Right atrium auricular region (tissue), 2 donors: ENCODE measurements at regions not wholly inside any gene's neighbourhood (a gene's known extent, or its start where the extent isn't known, plus 50 kb on each side); places are given as distances from the start of the nearest gene placed in this dataset.

Experiments
- DNase-seq: peaks from one replicate; pipeline ENCODE4 v3.0.0-alpha.2; 2019; ENCODE audit warnings: low spot score
- H3K27ac ChIP-seq, 2 donors: fragments of 200-600 bp; sonication (generic); 1 replicate in 1 of 2; 2 replicates in 1 of 2; pipeline ENCODE4 v1.5.1; 2016 to 2019
- H3K27me3 ChIP-seq, 2 donors: fragments of 200-600 bp; sonication (generic); one replicate each; pipeline versions ENCODE4 v1.5.1 to v1.6.0; 2017 to 2019
- H3K36me3 ChIP-seq: fragments of 200-600 bp; sonication (generic); one replicate; pipeline ENCODE4 v1.5.1; 2016
- H3K4me1 ChIP-seq, 2 donors: fragments of 200-600 bp; sonication (generic); one replicate each; pipeline versions ENCODE4 v1.5.1 to v1.6.0; 2017 to 2019
- H3K4me3 ChIP-seq, 2 donors: fragments of 200-600 bp; sonication (generic); 1 replicate in 1 of 2; 2 replicates in 1 of 2; pipeline ENCODE4 v1.5.1; 2017 to 2019; ENCODE audit warnings: mild to moderate bottlenecking in 1 of 2, moderate library complexity in 1 of 2
- H3K9me3 ChIP-seq, 2 donors: fragments of 200-600 bp; sonication (generic); one replicate each; pipeline ENCODE4 v1.5.1; 2019
- CTCF ChIP-seq, 2 donors: fragments of 200-600 bp; sonication (generic); IDR thresholded peaks; one replicate each; pipeline ENCODE4 v1.5.1; 2019; ENCODE audit warnings: antibody characterized with exemption in 2 of 2

GRCh38 chr1:208688656-208689315 lies 444.6 kb upstream of the PLXNA2 start:
- no peak overlapping the region for H3K27ac ChIP-seq
- no peak for DNase-seq
- no peaks in the 10 kb centered on the region for H3K4me1 ChIP-seq
- no peaks in the 10 kb centered on the region for H3K36me3 ChIP-seq
- no peak for TF ChIP-seq CTCF (IDR thresholded peaks at IDR 0.05)
- no peaks in the 10 kb centered on the region for H3K27me3 ChIP-seq
- H3K9me3 ChIP-seq: no peaks in the 10 kb centered on the region
- no peak overlapping the region for H3K4me3 ChIP-seq

- no peak for TF ChIP-seq CTCF (IDR thresholded peaks at IDR 0.05)
- Histone ChIP-seq H3K27ac (no peak overlapping the region), H3K4me1 (no peaks in the 10 kb centered on the region), H3K9me3 (no peaks in the 10 kb centered on the region), H3K4me3 (no peak overlapping the region), H3K36me3 (no peaks in the 10 kb centered on the region), H3K27me3 (no peaks in the 10 kb centered on the region)
- no peak for DNase-seq
These were observed 446.8 kb upstream of the PLXNA2 start for GRCh38 chr1:208691012-208691411.

GRCh38 chr1:208709981-208710380 lies 465.8 kb upstream of the PLXNA2 start:
- no peak overlapping the region for H3K27ac ChIP-seq
- no peaks in the 10 kb centered on the region for H3K27me3 ChIP-seq
- no peak for DNase-seq
- no peaks in the 10 kb centered on the region for H3K9me3 ChIP-seq
- no peaks in the 10 kb centered on the region for H3K4me1 ChIP-seq
- H3K36me3 ChIP-seq: no peaks in the 10 kb centered on the region
- TF ChIP-seq CTCF (IDR thresholded peaks at IDR 0.05): no peak
- H3K4me3 ChIP-seq: no peak overlapping the region

GRCh38 chr1:208714323-208714722 lies 470.1 kb upstream of the PLXNA2 start:
- Histone ChIP-seq H3K27ac (no peak overlapping the region), H3K9me3 (no peaks in the 10 kb centered on the region), H3K4me1 (no peaks in the 10 kb centered on the region), H3K27me3 (no peaks in the 10 kb centered on the region), H3K36me3 (no peaks in the 10 kb centered on the region), H3K4me3 (no peak overlapping the region)
- no peak for TF ChIP-seq CTCF (IDR thresholded peaks at IDR 0.05)
- no peak for DNase-seq

- Histone ChIP-seq H3K27ac (no peak overlapping the region), H3K9me3 (peaks cover 6 to 14% of the 10 kb centered on the region in 2 donors), H3K36me3 (no peaks in the 10 kb centered on the region), H3K4me3 (no peak overlapping the region), H3K27me3 (no peaks in the 10 kb centered on the region), H3K4me1 (no peaks in the 10 kb centered on the region)
- TF ChIP-seq CTCF (IDR thresholded peaks at IDR 0.05): no peak
- DNase-seq: no peak
These were observed 473.3 kb upstream of the PLXNA2 start for GRCh38 chr1:208717525-208717924.

GRCh38 chr1:208722592-208722991 lies 478.4 kb upstream of the PLXNA2 start:
- no peak for DNase-seq
- Histone ChIP-seq H3K36me3 (no peaks in the 10 kb centered on the region), H3K9me3 (peaks cover 11 to 29% of the 10 kb centered on the region in 2 donors), H3K27ac (no peak overlapping the region), H3K27me3 (no peaks in the 10 kb centered on the region), H3K4me1 (no peaks in the 10 kb centered on the region), H3K4me3 (no peak overlapping the region)
- no peak for TF ChIP-seq CTCF (IDR thresholded peaks at IDR 0.05)
